HG02759 (cell line): ENCODE measurements at regions not wholly inside any gene's neighbourhood (a gene's known extent, or its start where the extent isn't known, plus 50 kb on each side); places are given as distances from the start of the nearest gene placed in this dataset.
"Not testable (repeated sequence)": the region's sequence is repeated elsewhere in the genome, so short reads cannot be mapped to it uniquely, and the experiment has no call there.

Experiments used
- ATAC-seq: cut with Tn5 transposase; IDR thresholded peaks from one replicate; pipeline ENCODE4 v1.9.1; 2021; ENCODE audit warnings: mild to moderate bottlenecking, moderate library complexity; ENCODE audit not compliant: unreplicated experiment

DNA sequence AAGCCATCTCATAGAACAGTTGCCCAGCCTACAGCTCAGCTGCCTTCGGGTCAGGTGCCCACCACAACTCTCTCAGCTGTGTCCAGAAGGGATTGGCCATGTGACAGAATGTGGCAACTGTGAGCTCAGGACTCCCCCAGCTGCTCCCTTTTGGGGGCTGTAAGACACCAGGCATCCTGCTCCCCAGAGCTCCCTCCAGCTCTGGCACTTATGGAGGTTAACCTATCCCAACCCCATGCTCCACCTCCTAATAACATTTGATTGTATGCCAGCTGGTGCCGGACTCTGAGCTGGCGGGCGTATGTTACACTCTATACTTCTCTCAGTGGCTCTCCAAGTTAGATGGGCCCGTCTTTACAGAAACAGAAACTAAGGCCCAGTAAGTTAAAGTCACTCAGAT, 222.8 kb downstream of the FAM43A start:
- ATAC-seq = no peak

DNA sequence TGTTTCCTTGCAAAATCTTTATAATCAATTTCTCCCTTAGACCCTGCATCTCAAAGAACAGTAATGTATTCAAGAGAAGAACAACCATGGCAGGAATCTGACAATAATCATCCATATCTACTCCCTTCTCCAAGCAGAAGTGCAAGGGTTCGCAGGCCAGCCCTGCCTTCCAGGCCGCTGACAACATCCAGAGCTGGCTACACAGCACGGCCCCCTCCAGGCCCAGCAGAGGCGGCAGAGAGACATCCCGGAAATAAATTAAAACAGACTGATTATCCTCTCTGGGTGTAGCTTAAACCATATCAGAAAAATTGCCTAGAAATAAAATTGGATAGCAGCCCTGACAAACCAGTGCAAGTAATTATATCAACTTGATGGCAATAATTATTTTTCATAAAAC, 223.3 kb downstream of the FAM43A start:
- no peak for ATAC-seq

DNA sequence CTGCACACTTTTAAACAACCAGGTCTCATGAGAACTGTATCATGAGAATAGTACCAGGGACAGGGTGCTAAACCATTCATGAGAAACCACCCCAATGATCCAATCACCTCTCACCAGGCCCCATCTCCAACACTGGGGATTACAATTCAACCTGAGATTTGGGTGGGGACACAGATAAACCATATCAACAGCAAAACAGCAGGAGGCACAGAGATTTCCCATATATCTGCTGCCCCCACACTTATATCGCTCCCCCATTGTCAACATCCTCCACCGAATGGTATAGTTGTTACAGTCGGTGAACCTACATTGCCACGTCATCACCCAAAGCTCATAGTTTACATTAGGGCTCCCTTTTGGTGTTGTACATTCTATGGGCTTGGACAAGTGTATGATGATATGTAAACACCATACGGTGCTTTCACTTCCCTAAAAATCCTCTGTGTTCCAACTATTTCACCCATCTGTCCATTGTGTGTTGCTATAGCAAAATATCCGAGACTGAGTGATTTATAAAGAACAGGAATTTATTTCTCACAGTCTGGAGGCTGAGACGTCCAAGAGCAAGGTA, 224.8 kb downstream of the FAM43A start:
- ATAC-seq = no peak

DNA sequence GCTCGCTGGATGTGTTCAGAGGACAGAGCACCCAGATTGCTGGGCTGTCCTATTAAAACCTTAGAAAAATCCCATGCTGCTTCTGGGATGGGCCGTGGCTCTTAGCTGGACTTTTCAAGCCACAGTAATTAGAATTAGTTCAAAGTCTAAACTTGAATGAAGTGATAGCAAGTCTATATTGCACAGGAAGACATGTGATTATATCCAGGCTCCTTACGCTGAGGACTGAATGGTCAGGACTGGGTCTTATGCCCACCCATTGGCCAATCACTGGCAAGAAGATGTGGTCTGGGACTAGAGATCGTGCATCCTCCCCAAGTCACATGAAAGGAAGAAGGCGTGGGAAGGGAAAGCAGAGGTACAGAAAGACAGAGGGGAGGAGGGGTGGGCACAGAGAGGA, 227.6 kb downstream of the FAM43A start:
- ATAC-seq = no peak

DNA sequence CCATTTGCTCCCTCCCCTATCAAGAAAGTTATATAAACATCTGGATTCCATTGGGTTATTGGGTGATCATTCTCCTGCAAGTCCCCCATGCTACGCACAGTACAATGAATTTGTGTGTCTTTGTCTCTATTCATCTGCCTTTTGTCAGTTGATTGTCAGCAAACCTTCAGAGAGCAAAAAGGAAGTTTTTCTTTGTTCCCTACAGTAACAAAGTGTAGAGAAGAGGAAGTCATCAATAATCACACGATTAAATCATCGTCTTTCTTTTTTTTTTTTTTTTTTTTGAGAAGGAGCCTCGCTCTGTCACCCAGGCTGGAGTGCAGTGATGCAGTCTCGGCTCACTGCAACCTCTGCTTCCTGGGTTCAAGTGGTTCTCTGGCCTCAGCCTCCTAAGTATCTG, 239.2 kb downstream of the FAM43A start:
- not testable (repeated sequence) for ATAC-seq

DNA sequence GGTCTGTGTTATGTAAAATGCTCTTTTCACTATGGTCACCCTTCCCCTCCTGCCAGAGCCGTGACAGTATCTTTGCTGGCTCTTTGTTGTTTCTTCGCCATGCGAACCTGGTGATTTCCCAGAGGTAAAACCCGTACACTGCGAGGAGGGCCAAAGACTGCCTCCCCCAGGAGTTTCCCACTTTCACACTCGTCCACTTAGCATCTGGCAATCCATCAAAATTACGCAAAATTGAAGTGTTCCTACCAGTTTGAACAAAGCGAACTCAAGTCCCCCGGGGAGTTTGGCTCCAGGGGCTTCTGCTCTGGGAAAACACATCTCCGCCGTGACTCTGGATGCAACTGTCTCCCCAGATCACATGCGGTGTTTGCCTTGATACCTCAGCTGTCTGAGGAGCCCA, 239.9 kb downstream of the FAM43A start:
- ATAC-seq = no peak

DNA sequence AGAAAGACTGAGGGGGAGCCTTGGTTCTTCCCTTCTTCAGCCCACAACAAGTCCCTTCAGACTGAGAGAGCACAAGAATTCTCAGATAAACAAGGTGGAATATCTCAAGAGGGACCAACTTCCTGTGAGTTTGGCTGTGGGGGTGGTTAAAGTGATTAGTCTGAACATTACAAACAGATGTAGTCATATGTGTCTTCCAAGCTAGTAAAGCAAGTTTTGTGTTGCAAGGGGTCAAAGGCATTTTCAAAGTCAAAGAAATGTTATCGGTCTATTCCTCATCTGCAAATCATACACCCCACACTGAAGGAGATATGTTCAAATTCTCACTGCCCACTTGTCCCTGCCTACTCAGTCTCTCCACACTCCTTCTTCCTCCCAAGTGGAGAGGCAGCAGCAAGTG, 242.5 kb downstream of the FAM43A start:
- no peak for ATAC-seq

DNA sequence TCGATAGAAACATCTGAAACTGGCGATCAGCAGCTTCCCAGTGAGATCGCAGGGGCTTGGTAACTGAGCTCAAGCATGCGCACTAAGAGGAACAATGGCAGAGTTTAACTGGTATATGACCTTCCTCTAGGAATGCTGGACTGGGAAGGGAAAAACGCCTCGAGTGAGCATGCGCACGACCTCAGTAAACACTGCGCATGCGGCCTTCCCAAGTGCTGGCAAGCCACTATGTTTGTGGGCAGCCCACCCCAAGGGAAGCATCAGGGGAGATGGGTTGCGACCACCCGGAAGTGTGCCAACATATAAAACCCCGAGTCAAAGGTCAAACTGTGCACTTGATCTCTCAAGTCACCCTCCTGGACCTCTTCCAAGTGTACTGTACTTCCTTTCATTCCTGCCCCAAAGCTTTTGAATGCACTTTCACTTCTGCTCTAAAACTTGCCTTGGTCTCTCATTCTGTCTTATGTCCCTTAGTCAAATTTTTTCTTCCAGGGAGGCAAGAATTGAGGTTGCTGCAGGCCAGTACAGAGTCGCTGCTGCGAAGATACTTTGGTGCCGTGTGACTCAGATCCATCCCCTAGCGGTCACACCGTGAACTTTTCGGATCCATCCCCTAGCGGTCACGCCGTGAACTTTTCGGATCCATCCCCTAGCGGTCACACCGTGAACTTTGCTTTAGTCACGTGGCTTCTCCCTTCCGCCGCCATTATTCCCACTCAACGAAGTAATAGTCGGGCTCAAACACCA, 243.3 kb downstream of the FAM43A start:
- peak; percentile 34 for ATAC-seq

DNA sequence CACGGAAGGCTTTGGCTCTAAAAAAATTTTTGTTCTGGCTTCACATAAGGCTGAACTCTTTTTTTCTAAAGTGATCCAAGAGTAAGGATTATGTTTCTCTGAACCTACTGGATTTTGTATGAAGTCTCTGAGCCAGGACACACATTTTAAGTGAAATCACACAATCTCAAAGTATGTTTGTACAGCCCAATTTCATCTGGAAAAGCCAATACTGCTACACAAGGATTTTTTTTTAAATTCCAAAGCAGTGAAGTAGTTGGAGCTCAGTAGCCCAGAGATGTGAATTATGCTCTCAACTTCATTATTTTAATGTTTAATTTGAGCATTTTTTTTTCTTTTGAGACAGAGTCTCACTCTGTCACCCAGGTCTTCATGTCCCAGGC, 243.9 kb downstream of the FAM43A start:
- ATAC-seq = no peak

DNA sequence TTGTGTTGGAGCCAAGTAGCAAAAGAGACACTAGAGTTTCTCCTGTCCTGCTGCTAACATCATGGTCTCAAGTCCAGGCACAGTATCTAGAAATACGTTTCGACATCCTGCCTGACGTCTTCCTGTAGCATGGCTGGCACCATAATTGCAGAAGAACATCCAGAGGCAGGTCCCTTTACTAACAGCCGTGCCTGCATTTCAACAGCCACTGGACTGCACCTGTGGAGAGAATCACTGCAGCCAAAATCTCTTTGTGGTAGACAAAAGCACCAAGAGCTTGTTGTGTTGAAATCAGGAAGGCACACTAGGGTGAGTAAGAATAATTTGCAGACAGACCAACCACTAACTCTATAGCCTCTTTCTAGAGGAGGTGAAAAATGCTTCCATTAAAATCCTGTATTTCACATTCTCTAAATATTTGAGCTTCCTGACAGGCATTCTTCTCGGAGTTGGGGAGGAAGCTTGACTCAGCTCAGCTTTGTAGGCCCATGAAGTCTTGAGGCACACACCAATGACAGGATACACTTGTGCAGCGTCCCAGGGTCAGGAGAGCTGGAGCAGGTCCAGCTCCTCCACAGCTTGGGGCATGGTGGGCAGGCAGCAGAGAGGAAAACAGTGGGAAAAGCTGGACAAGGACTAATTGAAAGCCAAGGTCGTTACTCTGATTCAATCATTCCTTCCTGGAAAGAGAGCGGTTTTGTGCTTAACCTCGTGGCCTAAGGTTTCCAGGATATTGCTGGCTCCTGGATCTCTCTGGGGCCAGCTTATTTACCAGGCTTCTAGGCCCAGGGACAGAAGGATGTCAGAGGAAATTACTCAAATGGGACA, 244.9 kb downstream of the FAM43A start:
- ATAC-seq = no peak

DNA sequence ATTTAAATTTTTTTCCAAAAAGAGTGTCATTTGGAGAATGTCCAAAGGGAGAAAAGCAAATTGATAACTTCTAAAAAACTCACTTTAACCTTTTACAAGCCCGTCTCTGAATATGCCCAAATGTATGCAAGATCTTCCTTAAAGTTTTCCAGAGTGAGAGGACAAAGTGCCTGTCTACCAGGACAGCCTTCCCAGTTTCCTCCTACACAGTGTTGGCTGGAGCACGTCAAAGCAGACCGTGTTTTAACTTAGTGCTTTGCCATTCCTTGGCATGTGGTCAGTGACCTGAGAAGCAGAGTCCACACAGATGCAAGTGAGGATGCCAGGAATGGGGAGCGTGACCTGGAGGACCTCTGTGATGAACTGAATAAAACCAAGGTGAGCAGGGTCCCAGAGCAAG, 245.7 kb downstream of the FAM43A start:
- ATAC-seq = no peak

DNA sequence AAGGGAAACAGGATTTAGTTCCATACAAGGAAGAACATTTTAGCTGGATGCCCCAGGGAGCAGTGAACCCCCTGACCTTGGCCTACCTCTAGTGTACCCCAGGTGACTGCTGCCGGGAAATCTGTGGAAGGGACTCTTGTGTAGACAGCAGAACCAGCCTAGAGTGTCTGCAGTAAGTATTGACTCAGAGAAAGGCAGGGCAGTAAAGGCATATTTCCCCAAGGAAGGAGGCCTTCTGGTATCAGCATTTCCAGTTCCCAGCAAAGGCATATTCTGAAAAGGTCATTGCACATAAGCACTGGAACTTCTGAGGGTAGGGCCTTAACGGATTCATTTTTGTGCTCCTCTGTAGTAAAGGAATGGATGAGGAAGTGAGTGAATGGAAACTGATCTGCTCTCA, 246.2 kb downstream of the FAM43A start:
- no peak for ATAC-seq

DNA sequence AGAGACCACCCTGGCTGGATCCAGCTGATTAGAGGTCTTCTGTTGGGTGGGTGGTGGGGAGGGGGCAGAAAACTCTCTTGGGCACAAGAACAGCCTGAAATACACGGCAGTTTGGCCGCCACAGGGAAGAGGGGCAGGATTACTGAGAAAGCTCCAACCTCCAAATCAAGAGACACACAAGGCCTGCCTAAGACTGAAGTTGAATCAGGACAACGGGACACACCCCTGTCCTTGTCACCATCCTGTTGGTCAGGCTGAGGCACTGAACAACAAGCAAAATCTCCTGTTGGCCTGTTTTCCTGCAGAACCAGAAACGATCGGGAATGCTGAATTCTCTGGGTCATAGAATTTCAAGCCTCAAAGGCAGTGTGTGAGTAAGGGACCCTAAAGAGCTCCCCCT, 247.8 kb downstream of the FAM43A start:
- no peak for ATAC-seq

DNA sequence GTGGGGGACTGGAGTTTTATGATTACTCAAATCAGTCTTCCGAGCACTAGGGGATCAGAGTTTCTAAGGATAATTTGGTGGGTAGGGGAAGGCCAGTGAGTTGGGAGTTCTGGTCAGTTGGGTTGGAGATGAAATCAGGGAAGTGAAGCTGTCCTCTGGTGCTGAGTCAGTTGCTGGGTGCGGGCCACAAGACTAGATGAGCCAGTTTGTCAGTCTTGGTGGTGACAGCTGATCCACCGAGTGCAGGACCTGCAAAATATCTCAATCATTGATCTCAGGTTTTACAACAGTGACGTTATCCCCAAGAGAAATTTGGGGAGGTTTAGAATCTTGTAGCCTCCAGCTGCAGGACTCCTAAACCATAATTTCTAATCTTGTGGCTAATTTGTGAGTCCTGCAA, 249.4 kb downstream of the FAM43A start:
- no peak for ATAC-seq

DNA sequence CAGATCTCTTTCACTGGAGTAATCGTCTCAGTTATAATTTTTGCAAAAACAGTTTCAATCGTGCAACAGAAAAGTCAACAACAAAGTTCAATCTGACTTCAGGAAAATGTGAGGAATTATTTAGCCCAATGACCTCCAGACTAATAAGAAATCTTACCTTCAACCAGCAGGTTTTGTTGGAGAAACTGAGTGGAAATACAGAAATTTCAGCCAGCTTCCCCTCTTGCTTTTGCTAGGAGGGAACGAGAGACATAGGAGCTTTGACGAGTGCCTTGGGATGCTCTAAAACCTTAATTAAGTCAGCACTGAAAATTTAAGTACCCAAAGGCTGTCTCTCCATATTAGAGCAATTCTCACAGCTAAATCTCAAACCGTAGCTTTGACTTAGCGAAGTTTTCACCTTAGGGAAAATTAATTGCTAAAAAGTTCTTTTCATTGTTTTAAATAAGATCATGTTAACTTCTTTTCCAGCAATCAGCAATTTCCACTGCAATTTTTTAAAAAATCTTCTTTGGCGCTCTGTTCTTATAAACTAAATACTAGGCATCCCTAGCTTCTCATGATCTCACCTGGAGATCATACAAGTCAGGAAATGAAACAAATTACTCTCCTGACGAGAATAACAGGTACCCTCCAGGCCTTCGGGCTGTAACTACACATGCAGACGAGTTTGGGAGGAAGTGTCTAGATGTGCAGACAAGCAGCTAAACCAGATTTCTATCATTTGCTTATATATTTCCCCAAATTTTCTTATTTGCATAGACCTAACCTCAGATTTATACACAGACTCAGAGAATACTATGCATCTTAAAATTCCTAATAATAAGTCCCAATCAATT, 250.2 kb downstream of the FAM43A start:
- ATAC-seq = no peak

DNA sequence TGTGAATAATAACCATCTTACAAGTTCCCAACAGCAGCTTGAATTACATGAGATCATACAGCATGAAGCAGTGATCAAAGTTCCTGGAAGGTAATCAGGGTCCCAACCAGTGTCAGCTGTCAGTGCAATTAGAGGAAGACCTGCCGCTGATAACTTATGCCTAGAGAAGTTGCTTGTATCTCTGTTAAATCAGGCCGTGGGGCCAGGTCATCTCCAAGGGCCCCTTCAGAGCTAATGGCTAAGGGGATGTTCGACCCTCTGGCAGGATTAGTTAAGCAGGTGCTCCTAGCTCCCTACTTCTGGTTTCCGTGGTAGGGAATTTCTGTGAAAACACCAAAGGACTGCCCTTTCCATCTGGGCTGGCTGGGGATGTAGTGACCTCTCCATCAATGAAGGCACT, 251.0 kb downstream of the FAM43A start:
- no peak for ATAC-seq

DNA sequence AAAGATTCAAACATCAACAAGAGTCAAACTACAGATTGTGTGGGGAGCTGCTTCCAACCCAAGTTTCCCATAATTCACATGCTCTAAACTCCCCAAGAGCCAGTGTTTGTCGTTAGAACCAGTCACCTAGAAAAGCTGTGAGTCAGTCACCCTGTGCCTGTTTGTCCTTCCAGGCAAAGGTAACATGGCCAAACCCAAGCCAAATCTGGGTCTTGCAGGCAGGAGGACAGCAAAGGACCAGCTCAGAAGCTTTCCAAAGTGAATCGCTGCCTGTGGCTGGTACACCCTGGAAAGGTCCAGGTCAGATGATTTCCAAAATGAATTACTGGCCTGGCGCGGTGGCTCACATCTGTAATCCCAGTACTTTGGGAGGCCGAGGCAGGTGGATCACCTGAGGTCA, 251.5 kb downstream of the FAM43A start:
- no peak for ATAC-seq

DNA sequence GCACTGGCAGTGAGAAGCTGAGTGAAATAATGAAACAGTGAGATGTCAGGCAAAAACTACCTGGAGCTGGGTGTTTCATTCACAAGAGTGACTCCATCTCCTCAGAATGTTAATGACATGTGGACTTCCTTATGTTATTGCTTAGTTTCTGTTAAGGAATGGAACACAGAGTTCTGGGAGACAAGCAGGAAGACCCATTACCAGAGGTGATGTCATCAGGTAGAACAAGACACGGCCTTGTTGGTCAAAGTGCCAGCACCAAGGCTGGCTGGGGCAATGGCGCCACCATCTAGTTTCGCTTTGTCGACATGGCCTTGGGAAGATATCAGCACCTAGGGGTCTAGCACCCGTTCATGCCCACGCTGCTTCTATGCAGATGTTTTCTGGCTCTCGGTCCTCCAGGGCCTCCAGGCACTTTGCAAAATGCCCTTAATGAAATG, 252.2 kb downstream of the FAM43A start:
- no peak for ATAC-seq

DNA sequence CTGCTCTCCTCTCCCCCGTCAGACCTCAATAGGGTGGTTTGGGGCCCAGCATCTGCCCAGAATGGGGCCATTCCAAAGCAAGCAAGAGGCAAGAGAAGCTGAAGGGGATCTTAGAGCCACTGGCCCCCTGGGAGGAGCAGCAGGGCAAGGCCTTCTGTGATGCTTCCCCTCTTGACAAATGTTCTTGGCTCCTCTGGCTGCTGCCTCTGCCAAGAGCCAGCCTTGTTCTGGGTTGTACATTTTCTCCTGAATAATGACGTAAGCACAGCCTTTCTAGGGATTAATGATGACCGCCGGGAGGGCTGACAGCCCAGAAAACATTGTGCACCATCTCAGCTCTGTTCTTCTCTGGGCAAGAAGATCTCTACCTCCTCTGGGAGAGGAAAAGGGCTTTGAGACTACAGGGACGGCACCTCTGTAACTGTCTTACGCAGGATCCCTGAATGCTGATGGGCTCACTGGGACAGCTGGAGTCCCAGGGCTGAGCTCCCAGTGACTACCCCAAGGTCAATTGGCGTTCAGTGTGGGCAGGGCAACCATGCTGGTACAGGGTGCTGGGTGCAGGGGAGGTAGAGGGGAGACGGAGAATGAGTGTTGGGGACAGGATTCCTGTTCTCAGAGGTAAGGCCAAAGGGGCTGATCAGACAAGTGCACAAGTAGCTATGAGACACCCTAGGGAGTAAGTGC, 253.3 kb downstream of the FAM43A start:
- ATAC-seq = no peak

DNA sequence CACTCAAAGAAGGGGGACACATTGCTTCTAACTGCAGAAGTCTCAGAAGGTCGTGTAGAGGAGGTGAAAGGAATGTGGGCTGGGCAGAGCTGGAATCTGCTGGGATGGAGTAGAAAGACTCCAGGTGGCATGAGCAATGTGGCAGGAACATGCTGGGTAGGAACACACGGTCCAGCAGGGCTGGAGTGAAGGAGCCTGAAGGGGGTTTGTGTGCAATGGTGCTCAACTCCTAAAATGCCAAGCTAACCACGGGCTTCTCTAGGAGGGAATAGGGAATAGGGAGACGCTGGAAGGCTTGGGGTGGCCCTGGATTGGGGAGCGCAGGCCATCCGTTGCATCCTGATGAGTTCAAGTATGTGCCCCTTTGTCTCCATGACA, 253.8 kb downstream of the FAM43A start:
- ATAC-seq = no peak
